Endodermal cell (in vitro differentiated cells): ENCODE measurements at regions not wholly inside any gene's neighbourhood (a gene's known extent, or its start where the extent isn't known, plus 50 kb on each side); places are given as distances from the start of the nearest gene placed in this dataset.

ENCODE experiments used
- DNase-seq: peaks from one replicate; pipeline ENCODE4 v3.0.0-alpha.2; 2017
- H3K27ac ChIP-seq: 2 replicates; pipeline ENCODE4 v1.5.1; 2013; ENCODE audit warnings: mild to moderate bottlenecking, low read depth, low read length, moderate library complexity
- H3K27me3 ChIP-seq: 2 replicates; pipeline ENCODE4 v1.6.1; 2013; ENCODE audit warnings: mild to moderate bottlenecking, low read length, moderate library complexity; ENCODE audit not compliant: insufficient read depth, control insufficient read depth, poor library complexity, severe bottlenecking
- H3K36me3 ChIP-seq: 2 replicates; pipeline ENCODE4 v1.7.0; 2013; ENCODE audit warnings: mild to moderate bottlenecking, low read length, moderate library complexity; ENCODE audit not compliant: control insufficient read depth, insufficient read depth
- H3K4me1 ChIP-seq: one replicate; pipeline ENCODE4 v1.7.0; 2013; ENCODE audit warnings: low read length; ENCODE audit not compliant: control insufficient read depth, insufficient read depth
- H3K4me3 ChIP-seq: 2 replicates; pipeline ENCODE4 v1.5.1; 2013; ENCODE audit warnings: mild to moderate bottlenecking, low read length, moderate library complexity
- H3K9ac ChIP-seq: 2 replicates; pipeline ENCODE4 v1.6.1; 2013; ENCODE audit warnings: mild to moderate bottlenecking, low read length, moderate library complexity; ENCODE audit not compliant: poor library complexity, severe bottlenecking; ENCODE audit errors: extremely low read depth
- H3K9me3 ChIP-seq: 2 replicates; pipeline ENCODE4 v1.6.1; 2013; ENCODE audit warnings: mild to moderate bottlenecking, low read length, moderate library complexity; ENCODE audit not compliant: control insufficient read depth
- H3K27ac Mint-ChIP-seq: 2 replicates; pipeline ENCODE4 v1.8.0; 2020; ENCODE audit warnings: mixed read lengths
- H3K27me3 Mint-ChIP-seq: 2 replicates; pipeline ENCODE4 v1.8.0; 2021; ENCODE audit warnings: mild to moderate bottlenecking, mixed read lengths; ENCODE audit not compliant: insufficient read depth
- H3K36me3 Mint-ChIP-seq: 2 replicates; pipeline ENCODE4 v1.8.0; 2020; ENCODE audit warnings: low read depth, mixed read lengths
- H3K4me1 Mint-ChIP-seq: 2 replicates; pipeline ENCODE4 v1.8.0; 2020; ENCODE audit warnings: mixed read lengths
- H3K4me3 Mint-ChIP-seq: 2 replicates; pipeline ENCODE4 v1.8.0; 2020; ENCODE audit warnings: mild to moderate bottlenecking, moderate library complexity, mixed read lengths
- H3K9me3 Mint-ChIP-seq: 2 replicates; pipeline ENCODE4 v1.8.0; 2020; ENCODE audit warnings: mild to moderate bottlenecking, mixed read lengths
- WGBS, 2 experiments: methylation state at CpG; one replicate each; pipeline versions ENCODE4 v1.1.5 to v1.1.7; 2013; ENCODE audit warnings: missing lambda C conversion rate in 2 of 2, mixed read lengths in 1 of 2; ENCODE audit not compliant: insufficient coverage in 1 of 2, insufficient read length in 1 of 2; 5-methylcytosine and 5-hydroxymethylcytosine counted together
- TF ChIP-seq, protein P1 (sequence below): fragments of 200-600 bp; sonication (generic); conservative IDR thresholded peaks from 2 replicates; pipeline ENCODE4 v1.5.0; 2021; ENCODE audit warnings: antibody characterized with exemption, mild to moderate bottlenecking

DNA sequence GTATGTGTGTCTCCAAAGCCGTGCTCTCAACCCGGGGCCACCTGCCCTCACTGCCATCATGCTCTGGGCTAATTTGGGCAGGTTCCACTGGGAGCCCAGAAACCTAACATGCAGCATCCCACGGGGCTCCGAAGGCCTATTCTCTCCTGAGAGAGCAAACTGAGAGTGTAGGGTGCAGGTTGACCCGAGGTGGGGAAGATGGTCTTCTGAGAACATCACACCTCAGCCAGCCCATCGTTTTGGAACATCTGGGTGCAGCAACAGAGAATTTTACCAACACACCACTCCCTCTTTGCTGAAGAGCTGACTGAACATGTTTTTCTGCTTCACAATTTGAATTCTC, 294.6 kb upstream of the TUT7 start:
- TF ChIP-seq, protein P1, sequence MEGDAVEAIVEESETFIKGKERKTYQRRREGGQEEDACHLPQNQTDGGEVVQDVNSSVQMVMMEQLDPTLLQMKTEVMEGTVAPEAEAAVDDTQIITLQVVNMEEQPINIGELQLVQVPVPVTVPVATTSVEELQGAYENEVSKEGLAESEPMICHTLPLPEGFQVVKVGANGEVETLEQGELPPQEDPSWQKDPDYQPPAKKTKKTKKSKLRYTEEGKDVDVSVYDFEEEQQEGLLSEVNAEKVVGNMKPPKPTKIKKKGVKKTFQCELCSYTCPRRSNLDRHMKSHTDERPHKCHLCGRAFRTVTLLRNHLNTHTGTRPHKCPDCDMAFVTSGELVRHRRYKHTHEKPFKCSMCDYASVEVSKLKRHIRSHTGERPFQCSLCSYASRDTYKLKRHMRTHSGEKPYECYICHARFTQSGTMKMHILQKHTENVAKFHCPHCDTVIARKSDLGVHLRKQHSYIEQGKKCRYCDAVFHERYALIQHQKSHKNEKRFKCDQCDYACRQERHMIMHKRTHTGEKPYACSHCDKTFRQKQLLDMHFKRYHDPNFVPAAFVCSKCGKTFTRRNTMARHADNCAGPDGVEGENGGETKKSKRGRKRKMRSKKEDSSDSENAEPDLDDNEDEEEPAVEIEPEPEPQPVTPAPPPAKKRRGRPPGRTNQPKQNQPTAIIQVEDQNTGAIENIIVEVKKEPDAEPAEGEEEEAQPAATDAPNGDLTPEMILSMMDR: no peak
- peaks cover 3% of the 10 kb centered on the region for H3K4me1 ChIP-seq
- Mint-ChIP-seq H3K27ac (no peak overlapping the region), H3K9me3 (peaks cover 6% of the 10 kb centered on the region), H3K4me3 (no peak overlapping the region), H3K36me3 (no peaks in the 10 kb centered on the region), H3K4me1 (peaks cover 14% of the 10 kb centered on the region), H3K27me3 (peaks cover 2% of the 10 kb centered on the region)
- no peak overlapping the region for H3K27ac ChIP-seq
- no peak overlapping the region for H3K9ac ChIP-seq
- H3K36me3 ChIP-seq: no peaks in the 10 kb centered on the region
- 92% methylated on average over 3 to 6 of the region's 6 CpGs for WGBS, 2 experiments
- H3K4me3 ChIP-seq: no peak overlapping the region
- H3K27me3 ChIP-seq: no peaks in the 10 kb centered on the region
- H3K9me3 ChIP-seq: no peaks in the 10 kb centered on the region
- no peak for DNase-seq

DNA sequence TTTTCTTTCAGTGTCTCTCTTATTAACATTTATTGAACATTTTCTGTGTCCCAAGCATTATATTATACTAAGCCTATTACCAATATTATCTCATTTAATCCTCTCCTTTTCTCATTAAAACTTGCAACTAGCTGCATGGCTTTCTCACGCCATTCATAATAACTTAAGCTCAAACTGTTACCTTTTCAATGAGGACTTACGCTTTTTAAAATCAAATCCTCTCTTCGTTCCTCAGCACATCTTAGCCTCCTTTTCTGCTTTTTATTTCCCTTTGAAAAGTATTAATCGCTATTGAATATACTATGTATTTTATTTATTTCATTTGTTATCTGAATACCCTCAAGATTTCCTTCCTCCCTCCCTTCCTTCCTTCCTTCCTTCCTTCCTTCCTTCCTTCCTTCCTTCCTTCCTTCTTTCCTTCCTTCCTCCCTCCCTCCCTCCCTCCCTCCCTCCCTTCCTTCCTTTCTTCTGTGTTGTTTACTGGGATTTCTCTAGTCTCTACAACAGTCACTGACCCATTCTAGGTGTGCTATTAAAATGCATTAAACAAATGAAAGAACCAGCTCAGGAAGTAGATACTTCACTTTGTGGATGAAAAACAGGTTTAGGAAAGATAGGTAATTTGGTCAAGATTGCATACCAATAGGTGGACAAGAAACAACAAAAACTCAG, 294.1 kb upstream of the TUT7 start:
- no peak overlapping the region for H3K4me3 Mint-ChIP-seq
- no peak overlapping the region for H3K27ac Mint-ChIP-seq
- Histone ChIP-seq H3K36me3 (no peaks in the 10 kb centered on the region), H3K27ac (no peak overlapping the region), H3K9ac (no peak overlapping the region), H3K27me3 (no peaks in the 10 kb centered on the region), H3K4me1 (peaks cover 3% of the 10 kb centered on the region), H3K4me3 (no peak overlapping the region), H3K9me3 (no peaks in the 10 kb centered on the region)
- peaks cover under 1% of the 10 kb centered on the region for H3K9me3 Mint-ChIP-seq
- 89 to 91% methylated on average over 1 to 3 of the region's 4 CpGs for WGBS, 2 experiments
- H3K4me1 Mint-ChIP-seq: peaks cover 14% of the 10 kb centered on the region
- TF ChIP-seq, protein P1: no peak
- DNase-seq: no peak
- peaks cover under 1% of the 10 kb centered on the region for H3K27me3 Mint-ChIP-seq
- H3K36me3 Mint-ChIP-seq: no peaks in the 10 kb centered on the region

DNA sequence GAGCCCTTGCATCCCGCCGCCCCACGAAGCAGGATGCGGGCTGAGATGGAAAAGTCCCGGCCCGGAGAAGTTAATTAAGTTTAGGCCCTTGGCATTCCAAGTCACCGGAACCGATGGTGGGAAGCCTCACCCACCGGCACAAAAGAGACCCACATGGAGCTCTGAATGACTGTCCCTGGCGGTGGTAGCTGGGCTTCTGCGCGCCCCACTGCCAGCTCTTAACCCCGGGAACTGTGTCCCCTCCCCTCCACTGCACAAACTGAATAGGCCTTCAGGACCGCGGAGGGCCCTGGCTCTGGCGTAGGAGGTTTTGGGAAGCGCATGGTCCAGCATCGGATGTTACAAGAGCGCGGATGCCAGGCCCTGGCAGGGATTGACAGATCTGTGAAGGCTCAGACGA, 291.1 kb upstream of the TUT7 start:
- Histone ChIP-seq H3K9me3 (no peaks in the 10 kb centered on the region), H3K9ac (no peak overlapping the region), H3K4me3 (no peak overlapping the region), H3K36me3 (no peaks in the 10 kb centered on the region), H3K27ac (no peak overlapping the region), H3K4me1 (peaks cover 4% of the 10 kb centered on the region), H3K27me3 (no peaks in the 10 kb centered on the region)
- 90 to 94% methylated on average over 17 to 21 of the region's 21 CpGs for WGBS, 2 experiments
- H3K4me3 Mint-ChIP-seq: no peak overlapping the region
- H3K9me3 Mint-ChIP-seq: no peaks in the 10 kb centered on the region
- TF ChIP-seq, protein P1: no peak
- no peaks in the 10 kb centered on the region for H3K36me3 Mint-ChIP-seq
- no peaks in the 10 kb centered on the region for H3K27me3 Mint-ChIP-seq
- no peak for DNase-seq
- H3K4me1 Mint-ChIP-seq: peaks cover 23% of the 10 kb centered on the region
- no peak overlapping the region for H3K27ac Mint-ChIP-seq
